Activated T-cell treated with anti-CD3 and anti-CD28 coated beads, Interleukin-2, amount 50 U/mL, for 48 hours (primary cell): ENCODE measurements at regions not wholly inside any gene's neighbourhood (a gene's known extent, or its start where the extent isn't known, plus 50 kb on each side); places are given as distances from the start of the nearest gene placed in this dataset.
"Not testable (repeated sequence)": the region's sequence is repeated elsewhere in the genome, so short reads cannot be mapped to it uniquely, and the experiment has no call there.

ENCODE experiments used
- DNase-seq, 2 experiments: peaks; one replicate each; pipeline ENCODE4 v3.0.0-alpha.2; 2020

- DNase-seq: no peak
Observed at GRCh38 chr1:195740862-195741261, 867.4 kb downstream of the KCNT2 start.

- no peak for DNase-seq
Observed at GRCh38 chr1:195738966-195739650, 869.1 kb downstream of the KCNT2 start.

GRCh38 chr1:195735140-195735539 is 873.1 kb downstream of the KCNT2 start:
- no peak for DNase-seq

GRCh38 chr1:195733826-195734225 is 874.4 kb downstream of the KCNT2 start:
- DNase-seq: no peak

- no peak for DNase-seq
Observed at GRCh38 chr1:195733408-195733807, 874.8 kb downstream of the KCNT2 start.

- no peak for DNase-seq
Observed at GRCh38 chr1:195731385-195731784, 876.9 kb downstream of the KCNT2 start.

GRCh38 chr1:195723796-195724194 is 884.4 kb downstream of the KCNT2 start:
- no peak for DNase-seq

- DNase-seq: not testable (repeated sequence)
Observed at GRCh38 chr1:195722852-195723795, 885.1 kb downstream of the KCNT2 start.

GRCh38 chr1:195722146-195722545 is 886.1 kb downstream of the KCNT2 start:
- not testable (repeated sequence) for DNase-seq

GRCh38 chr1:195721210-195721971 is 886.8 kb downstream of the KCNT2 start:
- no peak for DNase-seq

- DNase-seq: no peak
Observed at GRCh38 chr1:195717651-195718050, 890.6 kb downstream of the KCNT2 start.

GRCh38 chr1:195715652-195716051 is 892.6 kb downstream of the KCNT2 start:
- no peak for DNase-seq

GRCh38 chr1:195714248-195714647 is 894.0 kb downstream of the KCNT2 start:
- no peak for DNase-seq

- no peak for DNase-seq
Observed at GRCh38 chr1:195709821-195710220, 898.4 kb downstream of the KCNT2 start.

GRCh38 chr1:195704028-195704427 is 904.2 kb downstream of the KCNT2 start:
- no peak for DNase-seq

- DNase-seq: no peak
Observed at GRCh38 chr1:195701149-195701548, 907.1 kb downstream of the KCNT2 start.

- DNase-seq: no peak
Observed at GRCh38 chr1:195697130-195697529, 911.1 kb downstream of the KCNT2 start.

- DNase-seq: no peak
Observed at GRCh38 chr1:195686764-195687163, 921.5 kb downstream of the KCNT2 start.

- DNase-seq: no peak
Observed at GRCh38 chr1:195664628-195665027, 943.6 kb downstream of the KCNT2 start.

- DNase-seq: no peak
Observed at GRCh38 chr1:195663549-195664280, 944.5 kb downstream of the KCNT2 start.

GRCh38 chr1:195656780-195657179 is 951.5 kb downstream of the KCNT2 start:
- no peak for DNase-seq

GRCh38 chr1:195648875-195649274 is 959.4 kb downstream of the KCNT2 start:
- not testable (repeated sequence) for DNase-seq

- DNase-seq: no peak
Observed at GRCh38 chr1:195637539-195637938, 970.7 kb downstream of the KCNT2 start.
